Panc1 (cell line): ENCODE measurements at regions not wholly inside any gene's neighbourhood (a gene's known extent, or its start where the extent isn't known, plus 50 kb on each side); places are given as distances from the start of the nearest gene placed in this dataset.

ENCODE experiments used
- POLR2AphosphoS5 ChIP-seq: IDR thresholded peaks from 2 replicates; pipeline ENCODE4 v1.6.1; 2012; ENCODE audit warnings: mild to moderate bottlenecking, low read depth, low read length, moderate library complexity
- SIN3A ChIP-seq: IDR thresholded peaks from 2 replicates; pipeline ENCODE4 v1.6.1; 2012; ENCODE audit warnings: low read depth, mild to moderate bottlenecking, low read length, moderate library complexity, borderline replicate concordance; ENCODE audit not compliant: insufficient read depth
- TCF7L2 ChIP-seq: IDR thresholded peaks from 2 replicates; pipeline ENCODE4 v1.6.1; 2011; ENCODE audit warnings: mild to moderate bottlenecking, low read depth, low read length, inconsistent platforms
- TF ChIP-seq, protein P1 (sequence below): fragments of 450-650 bp; IDR thresholded peaks from 2 replicates; pipeline ENCODE4 v1.5.1; 2017; ENCODE audit warnings: mild to moderate bottlenecking

DNA sequence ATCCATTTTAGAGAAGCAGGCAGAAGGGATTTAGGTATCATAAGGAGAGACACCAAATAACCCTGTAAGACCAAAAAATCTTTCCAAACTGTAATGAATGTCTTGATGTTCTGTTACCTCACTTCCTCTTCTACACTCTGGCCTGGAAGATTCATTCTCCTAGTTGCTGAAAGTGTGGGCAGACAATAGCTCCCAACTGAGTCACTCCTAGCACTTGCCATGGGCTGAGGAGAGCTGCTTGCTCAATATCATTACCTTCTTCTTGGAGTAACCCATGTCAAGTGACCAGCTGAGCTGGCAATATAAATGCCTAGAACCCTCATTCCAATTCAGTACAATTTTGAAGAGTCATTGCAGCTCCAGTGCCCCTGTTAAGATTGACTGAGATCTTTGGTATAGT is 1985.5 kb upstream of the CDH6 start:
- TF ChIP-seq, protein P1, sequence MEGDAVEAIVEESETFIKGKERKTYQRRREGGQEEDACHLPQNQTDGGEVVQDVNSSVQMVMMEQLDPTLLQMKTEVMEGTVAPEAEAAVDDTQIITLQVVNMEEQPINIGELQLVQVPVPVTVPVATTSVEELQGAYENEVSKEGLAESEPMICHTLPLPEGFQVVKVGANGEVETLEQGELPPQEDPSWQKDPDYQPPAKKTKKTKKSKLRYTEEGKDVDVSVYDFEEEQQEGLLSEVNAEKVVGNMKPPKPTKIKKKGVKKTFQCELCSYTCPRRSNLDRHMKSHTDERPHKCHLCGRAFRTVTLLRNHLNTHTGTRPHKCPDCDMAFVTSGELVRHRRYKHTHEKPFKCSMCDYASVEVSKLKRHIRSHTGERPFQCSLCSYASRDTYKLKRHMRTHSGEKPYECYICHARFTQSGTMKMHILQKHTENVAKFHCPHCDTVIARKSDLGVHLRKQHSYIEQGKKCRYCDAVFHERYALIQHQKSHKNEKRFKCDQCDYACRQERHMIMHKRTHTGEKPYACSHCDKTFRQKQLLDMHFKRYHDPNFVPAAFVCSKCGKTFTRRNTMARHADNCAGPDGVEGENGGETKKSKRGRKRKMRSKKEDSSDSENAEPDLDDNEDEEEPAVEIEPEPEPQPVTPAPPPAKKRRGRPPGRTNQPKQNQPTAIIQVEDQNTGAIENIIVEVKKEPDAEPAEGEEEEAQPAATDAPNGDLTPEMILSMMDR: no peak
- TF ChIP-seq POLR2AphosphoS5 (no peak), SIN3A (no peak), TCF7L2 (no peak)
